ENCODE measurements at regions not wholly inside any gene's neighbourhood (a gene's known extent, or its start where the extent isn't known, plus 50 kb on each side); places are given as distances from the start of the nearest gene placed in this dataset.

DNA sequence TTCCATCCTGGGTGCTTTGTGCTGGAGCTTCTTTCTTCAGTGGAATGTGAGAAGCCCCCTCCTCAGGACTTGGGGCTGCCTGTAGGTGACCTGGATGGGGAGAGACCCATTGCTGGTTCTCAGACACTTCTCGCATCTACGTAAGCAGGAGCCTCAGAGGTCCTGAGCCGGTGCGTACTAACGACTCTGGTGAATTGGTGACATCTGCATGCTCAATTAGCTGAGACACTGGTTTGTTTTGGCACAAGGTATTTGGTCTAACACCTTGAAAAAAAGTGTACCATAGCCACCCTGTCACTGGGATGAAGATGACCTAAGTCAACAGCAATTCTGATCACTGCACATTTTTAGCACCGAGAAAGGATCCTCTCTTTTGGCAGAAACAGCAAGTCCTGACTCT lies 57.7 kb downstream of the LRRC30 start:
- Histone ChIP-seq H3K27ac (ENCODE audit: low read depth, low read length) (no peak overlapping the region), H3K4me3 (ENCODE audit: low read length) (no peak overlapping the region), H3K27me3 (ENCODE audit: insufficient read depth, low read length, poor library complexity, severe bottlenecking) (no peaks in the 10 kb centered on the region), H3K36me3 (ENCODE audit: insufficient read depth, low read length) (no peaks in the 10 kb centered on the region), H3K4me1 (ENCODE audit: insufficient read depth, low read length) (no peaks in the 10 kb centered on the region), H3K9me3 (ENCODE audit: low read length) (peaks cover 3% of the 10 kb centered on the region)
- no peak overlapping the region for H3K27ac Mint-ChIP-seq
- no peak overlapping the region for H3K4me3 Mint-ChIP-seq
- no peaks in the 10 kb centered on the region for H3K4me1 Mint-ChIP-seq
- H3K36me3 Mint-ChIP-seq = no peaks in the 10 kb centered on the region
- no peaks in the 10 kb centered on the region for H3K27me3 Mint-ChIP-seq
- peaks cover 1 to 12% (median 7%) of the 10 kb centered on the region in 5 donors for H3K9me3 Mint-ChIP-seq
- POLR2A ChIA-PET = no interaction called here
- DNase-seq = no peak
- CTCF ChIA-PET = no interaction called here

DNA sequence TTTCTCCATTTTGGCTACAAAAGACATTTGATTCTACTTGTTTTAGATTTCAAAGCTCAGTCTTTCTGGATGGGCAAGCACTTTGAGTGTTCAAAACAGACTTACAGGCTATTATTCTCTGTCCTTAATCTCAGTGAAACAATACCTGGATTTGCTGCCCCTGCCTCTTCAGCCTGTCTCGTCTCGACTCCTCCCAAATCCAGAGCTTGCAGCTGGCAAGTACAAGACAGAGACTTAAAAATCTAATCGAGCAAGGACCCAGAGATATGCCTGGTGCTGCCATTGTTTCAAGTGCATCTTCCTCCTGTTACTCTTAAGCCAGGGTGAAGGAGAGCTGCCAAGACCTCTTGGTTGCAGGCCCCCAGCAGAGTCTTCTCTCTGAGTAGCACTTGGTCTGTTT lies 59.2 kb downstream of the LRRC30 start:
- H3K27ac Mint-ChIP-seq = no peak overlapping the region
- CTCF ChIA-PET = no interaction called here

DNA sequence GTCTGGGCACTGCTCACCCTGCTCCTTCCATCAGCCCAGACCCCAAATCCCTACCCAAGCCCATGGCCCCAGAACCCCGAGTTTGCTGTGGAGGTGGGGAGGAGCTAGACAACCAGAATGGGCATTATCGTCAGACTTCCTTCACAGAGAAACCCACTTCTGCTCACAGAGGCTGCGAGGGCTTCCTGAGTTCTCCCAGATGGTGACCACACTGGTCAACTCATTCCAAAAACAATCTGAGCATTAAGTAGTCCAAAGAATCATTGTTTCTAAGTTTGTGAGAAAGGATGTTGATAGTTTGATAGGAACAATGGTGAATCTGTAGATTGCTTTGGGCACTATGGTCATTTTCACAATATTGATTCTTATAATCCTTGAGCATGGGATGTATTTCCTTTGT lies 60.2 kb downstream of the LRRC30 start:
- no peaks in the 10 kb centered on the region for H3K4me1 ChIP-seq (ENCODE audit: insufficient read depth, low read length)
- H3K4me3 ChIP-seq (ENCODE audit: low read length) = no peak overlapping the region
- H3K27ac Mint-ChIP-seq = no peak overlapping the region
- no peaks in the 10 kb centered on the region for H3K9me3 ChIP-seq (ENCODE audit: low read length)
- no peak overlapping the region for H3K4me3 Mint-ChIP-seq
- CTCF ChIA-PET = no interaction called here
- H3K27me3 Mint-ChIP-seq = no peaks in the 10 kb centered on the region
- no peaks in the 10 kb centered on the region for H3K27me3 ChIP-seq (ENCODE audit: insufficient read depth, low read length, poor library complexity, severe bottlenecking)
- DNase-seq = no peak
- H3K36me3 ChIP-seq (ENCODE audit: insufficient read depth, low read length) = no peaks in the 10 kb centered on the region
- no peak overlapping the region for H3K27ac ChIP-seq (ENCODE audit: low read depth, low read length)
- POLR2A ChIA-PET = no interaction called here
- no peaks in the 10 kb centered on the region for H3K4me1 Mint-ChIP-seq
- no peaks in the 10 kb centered on the region for H3K36me3 Mint-ChIP-seq
- peaks cover 12 to 26% (median 17%) of the 10 kb centered on the region in 5 donors for H3K9me3 Mint-ChIP-seq

More for the DNA sequence above, 59.2 kb downstream of the LRRC30 start:
- H3K36me3 ChIP-seq (ENCODE audit: insufficient read depth, low read length) = no peaks in the 10 kb centered on the region
- DNase-seq = no peak
- Mint-ChIP-seq H3K27me3 (no peaks in the 10 kb centered on the region), H3K9me3 (peaks cover 9 to 20% (median 10%) of the 10 kb centered on the region in 5 donors), H3K4me3 (no peak overlapping the region), H3K4me1 (no peaks in the 10 kb centered on the region), H3K36me3 (no peaks in the 10 kb centered on the region)
- POLR2A ChIA-PET = no interaction called here
- no peaks in the 10 kb centered on the region for H3K4me1 ChIP-seq (ENCODE audit: insufficient read depth, low read length)
- H3K9me3 ChIP-seq (ENCODE audit: low read length) = no peaks in the 10 kb centered on the region
- H3K27ac ChIP-seq (ENCODE audit: low read depth, low read length) = no peak overlapping the region
- H3K4me3 ChIP-seq (ENCODE audit: low read length) = no peak overlapping the region
- H3K27me3 ChIP-seq (ENCODE audit: insufficient read depth, low read length, poor library complexity, severe bottlenecking) = no peaks in the 10 kb centered on the region

DNA sequence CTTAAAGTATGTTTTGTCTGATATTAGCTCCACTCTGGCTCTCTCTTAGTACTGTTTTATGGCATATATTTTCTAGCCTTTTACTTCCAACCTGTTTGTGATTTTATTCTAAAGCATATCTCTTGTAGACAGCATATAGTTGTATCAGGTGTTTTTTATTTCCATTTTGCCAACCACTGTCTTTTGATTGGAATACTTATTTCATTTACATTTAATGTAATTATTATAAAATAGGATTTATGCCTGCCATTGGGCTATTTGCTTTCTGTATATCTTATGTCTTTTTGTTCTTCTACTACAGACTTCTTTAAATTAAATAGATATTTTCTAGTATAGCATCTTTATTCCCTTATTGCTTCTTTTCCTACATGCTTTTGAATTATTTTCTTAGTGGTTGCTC lies 67.3 kb downstream of the LRRC30 start:
- POLR2A ChIA-PET = no interaction called here
- H3K36me3 Mint-ChIP-seq = no peaks in the 10 kb centered on the region
- peaks cover 13 to 45% (median 35%) of the 10 kb centered on the region in 5 donors for H3K9me3 Mint-ChIP-seq
- H3K27me3 ChIP-seq (ENCODE audit: insufficient read depth, low read length, poor library complexity, severe bottlenecking) = no peaks in the 10 kb centered on the region
- CTCF ChIA-PET = no interaction called here
- H3K27ac ChIP-seq (ENCODE audit: low read depth, low read length) = no peak overlapping the region
- no peak for DNase-seq
- no peaks in the 10 kb centered on the region for H3K4me1 ChIP-seq (ENCODE audit: insufficient read depth, low read length)
- H3K36me3 ChIP-seq (ENCODE audit: insufficient read depth, low read length) = no peaks in the 10 kb centered on the region
- H3K4me1 Mint-ChIP-seq = no peaks in the 10 kb centered on the region
- H3K4me3 Mint-ChIP-seq = no peak overlapping the region
- H3K27ac Mint-ChIP-seq = no peak overlapping the region
- H3K9me3 ChIP-seq (ENCODE audit: low read length) = no peaks in the 10 kb centered on the region
- no peaks in the 10 kb centered on the region for H3K27me3 Mint-ChIP-seq
- no peak overlapping the region for H3K4me3 ChIP-seq (ENCODE audit: low read length)

DNA sequence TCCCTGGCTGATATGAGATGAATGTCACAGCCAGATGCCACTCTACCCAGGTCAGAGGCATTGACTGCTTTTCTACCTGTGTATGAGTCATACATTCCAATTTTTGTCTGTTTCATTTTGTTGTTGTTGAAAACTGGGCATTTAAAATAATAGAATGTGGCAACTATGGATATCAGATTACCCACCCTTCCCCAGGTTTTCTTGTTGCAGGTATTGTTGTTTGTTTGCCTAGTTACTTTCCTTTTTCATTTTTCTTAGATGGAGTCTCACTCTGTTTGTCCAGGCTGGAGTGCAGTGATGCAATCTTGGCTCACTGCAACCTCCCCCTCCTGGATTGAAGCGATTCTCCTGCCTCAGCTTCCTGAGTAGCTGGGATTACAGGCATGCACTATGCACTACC lies 70.2 kb downstream of the LRRC30 start:
- no peak overlapping the region for H3K27ac ChIP-seq (ENCODE audit: low read depth, low read length)
- no peaks in the 10 kb centered on the region for H3K36me3 ChIP-seq (ENCODE audit: insufficient read depth, low read length)
- H3K4me1 ChIP-seq (ENCODE audit: insufficient read depth, low read length) = no peaks in the 10 kb centered on the region
- ChIA-PET CTCF (no interaction called here), POLR2A (no interaction called here)
- no peak overlapping the region for H3K4me3 Mint-ChIP-seq
- H3K9me3 ChIP-seq (ENCODE audit: low read length) = no peaks in the 10 kb centered on the region
- H3K27me3 ChIP-seq (ENCODE audit: insufficient read depth, low read length, poor library complexity, severe bottlenecking) = no peaks in the 10 kb centered on the region
- no peaks in the 10 kb centered on the region for H3K27me3 Mint-ChIP-seq
- H3K36me3 Mint-ChIP-seq = no peaks in the 10 kb centered on the region
- H3K4me1 Mint-ChIP-seq = no peaks in the 10 kb centered on the region
- no peak overlapping the region for H3K27ac Mint-ChIP-seq
- no peak for DNase-seq
- H3K4me3 ChIP-seq (ENCODE audit: low read length) = no peak overlapping the region
- H3K9me3 Mint-ChIP-seq = peaks cover 8 to 42% (median 28%) of the 10 kb centered on the region in 5 donors

DNA sequence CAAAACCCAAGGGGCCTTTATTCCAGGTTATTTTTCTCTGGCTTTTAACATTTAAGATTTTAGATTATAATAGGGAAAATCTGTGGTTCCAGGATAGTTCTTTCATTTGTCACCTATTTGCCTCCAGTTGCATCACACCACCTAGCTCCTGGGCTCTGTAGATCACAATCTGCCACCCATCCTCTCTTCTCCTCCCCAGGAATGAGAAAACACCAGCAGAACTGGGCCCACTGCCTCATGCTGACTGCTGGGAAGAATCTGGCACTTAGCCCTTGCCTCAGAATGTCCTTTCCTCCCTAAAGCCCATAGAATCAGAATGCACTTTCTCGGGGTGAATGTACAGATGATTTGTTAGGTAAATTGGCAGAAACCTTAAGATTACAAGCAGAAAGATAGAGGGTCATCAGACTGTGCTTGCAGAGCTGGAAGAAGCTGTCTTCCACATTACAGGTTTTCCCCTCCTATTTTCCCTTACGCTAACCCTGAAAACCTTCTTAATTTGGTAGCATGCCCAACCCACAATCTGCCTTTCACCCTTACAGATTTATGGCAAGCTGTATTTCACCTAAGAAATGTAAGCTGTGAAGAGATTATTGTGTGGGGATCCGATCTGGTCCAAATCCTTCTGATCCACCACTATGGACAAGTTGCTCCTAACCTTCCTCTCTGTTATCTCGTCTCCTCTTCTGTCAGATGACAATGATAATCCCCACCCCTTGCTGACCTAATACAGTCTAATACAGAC lies 72.6 kb downstream of the LRRC30 start:
- CTCF ChIA-PET = no interaction called here
- no peaks in the 10 kb centered on the region for H3K27me3 Mint-ChIP-seq
- no peak for DNase-seq
- no peaks in the 10 kb centered on the region for H3K27me3 ChIP-seq (ENCODE audit: insufficient read depth, low read length, poor library complexity, severe bottlenecking)
- H3K4me1 Mint-ChIP-seq = no peaks in the 10 kb centered on the region
- H3K27ac ChIP-seq (ENCODE audit: low read depth, low read length) = no peak overlapping the region
- no peaks in the 10 kb centered on the region for H3K4me1 ChIP-seq (ENCODE audit: insufficient read depth, low read length)
- H3K4me3 ChIP-seq (ENCODE audit: low read length) = no peak overlapping the region
- H3K9me3 ChIP-seq (ENCODE audit: low read length) = no peaks in the 10 kb centered on the region
- H3K27ac Mint-ChIP-seq = no peak overlapping the region
- no peaks in the 10 kb centered on the region for H3K36me3 ChIP-seq (ENCODE audit: insufficient read depth, low read length)
- no peak overlapping the region for H3K4me3 Mint-ChIP-seq
- peaks cover 6 to 39% (median 23%) of the 10 kb centered on the region in 5 donors for H3K9me3 Mint-ChIP-seq
- no peaks in the 10 kb centered on the region for H3K36me3 Mint-ChIP-seq
- POLR2A ChIA-PET = no interaction called here

DNA sequence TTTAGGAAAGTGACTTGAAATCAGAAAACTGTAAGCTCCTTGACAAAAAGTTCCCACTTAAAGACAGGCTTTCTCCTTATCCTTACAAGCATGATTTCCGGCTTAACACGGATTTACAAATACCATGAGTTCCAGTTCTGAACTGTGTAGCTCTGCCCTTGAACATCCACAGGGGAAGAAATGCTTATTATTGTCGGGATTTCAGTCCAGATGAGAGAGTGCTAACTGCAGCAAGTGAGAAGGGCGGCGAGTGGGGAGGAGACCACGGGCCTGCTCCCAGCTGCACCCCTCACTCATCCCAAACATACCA lies 73.1 kb downstream of the LRRC30 start:
- H3K27ac Mint-ChIP-seq = no peak overlapping the region
- no peaks in the 10 kb centered on the region for H3K4me1 Mint-ChIP-seq
- Histone ChIP-seq H3K36me3 (ENCODE audit: insufficient read depth, low read length) (no peaks in the 10 kb centered on the region), H3K9me3 (ENCODE audit: low read length) (no peaks in the 10 kb centered on the region), H3K4me1 (ENCODE audit: insufficient read depth, low read length) (no peaks in the 10 kb centered on the region), H3K4me3 (ENCODE audit: low read length) (no peak overlapping the region), H3K27ac (ENCODE audit: low read depth, low read length) (no peak overlapping the region), H3K27me3 (ENCODE audit: insufficient read depth, low read length, poor library complexity, severe bottlenecking) (no peaks in the 10 kb centered on the region)
- H3K36me3 Mint-ChIP-seq = no peaks in the 10 kb centered on the region
- H3K9me3 Mint-ChIP-seq = peaks cover 5 to 39% (median 18%) of the 10 kb centered on the region in 5 donors
- no peak for DNase-seq
- no peak overlapping the region for H3K4me3 Mint-ChIP-seq
- CTCF ChIA-PET = no interaction called here
- POLR2A ChIA-PET = no interaction called here
- no peaks in the 10 kb centered on the region for H3K27me3 Mint-ChIP-seq

DNA sequence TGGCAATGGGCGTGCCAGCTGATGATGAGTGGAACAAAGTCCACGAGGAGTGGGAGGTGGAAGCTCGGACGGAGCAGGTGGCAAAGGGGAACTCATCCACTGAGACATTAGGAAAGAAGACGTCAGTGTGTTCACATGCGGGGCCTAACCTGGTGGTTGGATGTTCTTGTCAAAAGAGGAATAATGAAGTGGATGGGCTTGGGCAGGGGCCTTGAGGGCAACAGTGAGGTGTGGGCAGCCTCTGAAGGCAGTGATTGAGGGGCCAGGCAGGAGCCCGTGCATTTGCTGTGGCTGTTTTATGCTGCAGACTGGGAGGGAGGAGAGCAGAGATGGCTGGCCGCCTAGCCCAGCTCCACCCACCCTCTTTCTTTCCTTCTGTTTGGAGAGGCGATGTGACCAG lies 74.5 kb downstream of the LRRC30 start:
- no peaks in the 10 kb centered on the region for H3K27me3 Mint-ChIP-seq
- H3K27me3 ChIP-seq (ENCODE audit: insufficient read depth, low read length, poor library complexity, severe bottlenecking) = no peaks in the 10 kb centered on the region
- no peak overlapping the region for H3K4me3 Mint-ChIP-seq
- no peak overlapping the region for H3K4me3 ChIP-seq (ENCODE audit: low read length)
- CTCF ChIA-PET = no interaction called here
- H3K9me3 Mint-ChIP-seq = peaks cover 0 to 34% (median 9%) of the 10 kb centered on the region in 5 donors
- H3K27ac ChIP-seq (ENCODE audit: low read depth, low read length) = no peak overlapping the region
- H3K9me3 ChIP-seq (ENCODE audit: low read length) = no peaks in the 10 kb centered on the region
- no peaks in the 10 kb centered on the region for H3K36me3 Mint-ChIP-seq
- no peak overlapping the region for H3K27ac Mint-ChIP-seq
- H3K4me1 Mint-ChIP-seq = no peaks in the 10 kb centered on the region
- no peaks in the 10 kb centered on the region for H3K36me3 ChIP-seq (ENCODE audit: insufficient read depth, low read length)
- POLR2A ChIA-PET = no interaction called here
- no peak for DNase-seq
- H3K4me1 ChIP-seq (ENCODE audit: insufficient read depth, low read length) = no peaks in the 10 kb centered on the region

DNA sequence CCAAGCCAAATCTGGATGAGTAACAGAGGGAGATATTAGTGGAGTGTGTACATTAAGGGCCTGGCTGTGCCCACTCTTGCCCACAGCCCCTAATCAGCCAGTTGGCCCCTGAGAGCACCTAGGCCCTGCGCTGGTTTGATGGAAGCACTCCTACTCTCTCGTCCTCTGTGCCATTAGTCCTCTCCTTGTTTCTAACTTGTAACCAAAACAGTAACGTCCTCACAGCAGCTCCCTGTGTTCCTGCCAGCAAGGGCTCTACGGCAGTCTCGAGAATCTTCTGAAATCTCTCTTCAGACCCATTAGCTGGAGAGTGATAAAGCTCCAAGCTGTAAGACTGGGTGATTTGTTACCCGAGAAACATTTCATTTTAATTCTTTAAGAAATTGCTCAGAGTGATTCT lies 76.1 kb downstream of the LRRC30 start:
- ChIA-PET CTCF (no interaction called here), POLR2A (no interaction called here)
- Histone ChIP-seq H3K27me3 (ENCODE audit: insufficient read depth, low read length, poor library complexity, severe bottlenecking) (no peaks in the 10 kb centered on the region), H3K9me3 (ENCODE audit: low read length) (no peaks in the 10 kb centered on the region), H3K36me3 (ENCODE audit: insufficient read depth, low read length) (no peaks in the 10 kb centered on the region), H3K4me1 (ENCODE audit: insufficient read depth, low read length) (no peaks in the 10 kb centered on the region), H3K27ac (ENCODE audit: low read depth, low read length) (no peak overlapping the region), H3K4me3 (ENCODE audit: low read length) (no peak overlapping the region)
- Mint-ChIP-seq H3K4me3 (no peak overlapping the region), H3K27me3 (no peaks in the 10 kb centered on the region), H3K9me3 (peaks cover 0 to 30% (median 5%) of the 10 kb centered on the region in 5 donors), H3K4me1 (no peaks in the 10 kb centered on the region), H3K36me3 (no peaks in the 10 kb centered on the region), H3K27ac (no peak overlapping the region)
- DNase-seq = no peak
